GM12865 (cell line): ENCODE measurements at regions not wholly inside any gene's neighbourhood (a gene's known extent, or its start where the extent isn't known, plus 50 kb on each side); places are given as distances from the start of the nearest gene placed in this dataset.
"Not testable (repeated sequence)": the region's sequence is repeated elsewhere in the genome, so short reads cannot be mapped to it uniquely, and the experiment has no call there.

Experiments
- DNase-seq: peaks from one replicate; pipeline ENCODE4 v3.0.0; 2010; ENCODE audit warnings: low read depth
- H3K4me3 ChIP-seq: 2 replicates; pipeline ENCODE4 v1.5.1; 2011; ENCODE audit warnings: mild to moderate bottlenecking, low read depth, low read length, control low read depth
- TF ChIP-seq, protein P1 (sequence below): IDR thresholded peaks from 2 replicates; pipeline ENCODE4 v1.5.1; 2011; ENCODE audit warnings: low read length, control low read depth, low read depth, inconsistent platforms; ENCODE audit not compliant: insufficient read depth; ENCODE audit errors: missing control alignments

DNA sequence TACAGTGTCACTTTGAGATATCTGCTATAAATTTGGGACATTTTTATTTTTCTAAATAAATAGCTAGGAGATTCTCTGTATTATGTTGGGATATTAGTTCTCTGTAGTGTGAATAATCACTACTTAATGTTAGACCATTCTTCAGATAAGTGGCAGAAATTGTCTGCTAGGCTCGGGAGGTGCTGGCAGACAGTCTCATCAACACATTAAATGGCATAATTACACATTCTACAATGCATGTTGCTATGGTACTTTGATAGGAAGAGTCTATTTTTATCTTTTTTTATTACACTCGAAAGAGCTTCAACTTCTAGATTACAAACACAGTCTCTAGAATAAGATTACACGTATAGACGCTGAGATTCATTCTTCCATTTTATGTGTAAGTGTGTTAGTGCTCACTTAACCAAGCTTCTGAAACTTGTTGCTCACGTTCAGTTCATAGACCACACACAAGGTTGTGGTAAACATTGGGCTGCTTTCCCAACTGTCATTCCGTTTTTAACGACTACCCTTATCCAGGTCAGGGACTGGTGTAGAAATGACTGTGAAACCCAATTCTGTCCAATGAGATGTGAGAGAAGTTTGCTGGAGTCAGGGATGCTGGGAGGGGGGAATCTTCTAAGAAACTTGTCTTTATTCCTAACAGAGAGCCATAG is 78.6 kb downstream of the TPBG start:
- no peak overlapping the region for H3K4me3 ChIP-seq
- DNase-seq, result no peak
- TF ChIP-seq, protein P1, sequence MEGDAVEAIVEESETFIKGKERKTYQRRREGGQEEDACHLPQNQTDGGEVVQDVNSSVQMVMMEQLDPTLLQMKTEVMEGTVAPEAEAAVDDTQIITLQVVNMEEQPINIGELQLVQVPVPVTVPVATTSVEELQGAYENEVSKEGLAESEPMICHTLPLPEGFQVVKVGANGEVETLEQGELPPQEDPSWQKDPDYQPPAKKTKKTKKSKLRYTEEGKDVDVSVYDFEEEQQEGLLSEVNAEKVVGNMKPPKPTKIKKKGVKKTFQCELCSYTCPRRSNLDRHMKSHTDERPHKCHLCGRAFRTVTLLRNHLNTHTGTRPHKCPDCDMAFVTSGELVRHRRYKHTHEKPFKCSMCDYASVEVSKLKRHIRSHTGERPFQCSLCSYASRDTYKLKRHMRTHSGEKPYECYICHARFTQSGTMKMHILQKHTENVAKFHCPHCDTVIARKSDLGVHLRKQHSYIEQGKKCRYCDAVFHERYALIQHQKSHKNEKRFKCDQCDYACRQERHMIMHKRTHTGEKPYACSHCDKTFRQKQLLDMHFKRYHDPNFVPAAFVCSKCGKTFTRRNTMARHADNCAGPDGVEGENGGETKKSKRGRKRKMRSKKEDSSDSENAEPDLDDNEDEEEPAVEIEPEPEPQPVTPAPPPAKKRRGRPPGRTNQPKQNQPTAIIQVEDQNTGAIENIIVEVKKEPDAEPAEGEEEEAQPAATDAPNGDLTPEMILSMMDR, result no peak

DNA sequence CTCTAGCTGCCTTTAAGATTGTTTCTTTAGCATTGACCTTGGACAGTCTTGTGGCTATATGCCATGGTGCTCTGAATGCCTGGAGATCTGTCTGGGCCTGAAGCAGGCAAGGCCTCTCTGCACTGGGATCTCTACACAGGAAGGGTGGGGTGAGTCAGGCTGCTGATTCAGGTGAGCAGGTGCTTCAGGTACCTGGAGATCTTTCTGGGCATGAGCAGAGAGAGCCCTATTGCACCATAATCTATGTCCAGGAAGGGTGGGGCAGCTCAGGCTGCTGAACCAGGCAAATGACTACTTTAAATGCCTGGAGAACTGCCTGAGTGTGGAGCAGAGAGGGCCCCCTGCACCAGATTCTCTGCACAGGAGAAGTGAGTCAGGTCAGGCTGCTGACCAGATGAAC is 94.5 kb downstream of the TPBG start:
- H3K4me3 ChIP-seq, result no peak overlapping the region
- DNase-seq, result no peak
- TF ChIP-seq, protein P1, result no peak

DNA sequence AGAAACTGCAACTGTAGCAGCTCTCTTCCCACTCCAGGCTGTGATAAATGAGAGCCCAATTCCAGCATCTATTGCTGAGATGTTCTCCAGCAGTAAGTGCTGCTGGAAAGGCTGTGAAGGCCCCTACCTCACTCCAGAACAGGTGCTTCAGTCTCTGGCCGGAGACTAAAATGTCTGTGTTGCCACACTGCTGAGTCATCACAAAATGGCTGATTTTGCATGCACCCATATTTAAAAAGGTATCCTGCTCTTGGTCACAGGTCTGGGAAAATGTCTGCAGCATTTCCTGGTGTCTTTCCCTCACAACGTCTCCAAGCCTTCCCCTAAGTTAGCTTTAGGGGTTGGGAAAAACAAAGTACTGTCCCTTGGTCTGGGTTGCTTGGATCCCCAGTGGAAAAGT is 95.1 kb downstream of the TPBG start:
- no peak for DNase-seq
- no peak overlapping the region for H3K4me3 ChIP-seq
- TF ChIP-seq, protein P1, result no peak

DNA sequence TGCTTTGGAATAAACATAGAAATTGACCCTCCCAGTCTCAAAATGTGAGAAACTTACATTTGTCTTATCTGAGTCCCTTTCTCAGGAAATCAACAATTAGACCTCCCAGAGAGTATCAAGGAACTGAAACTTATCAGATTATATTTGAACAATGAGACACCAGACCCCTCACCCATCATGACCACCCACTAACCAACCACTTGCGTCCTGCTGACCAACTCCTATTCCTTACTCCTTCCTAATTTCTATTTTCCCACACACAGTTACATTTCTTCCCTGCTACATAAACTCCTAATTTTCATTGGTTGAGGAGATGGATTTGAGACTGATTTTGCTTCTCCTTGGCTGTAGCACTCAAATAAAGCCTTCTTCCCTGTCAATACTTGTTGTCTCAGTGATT is 97.9 kb downstream of the TPBG start:
- DNase-seq, result no peak
- H3K4me3 ChIP-seq, result no peak overlapping the region
- TF ChIP-seq, protein P1, result no peak

DNA sequence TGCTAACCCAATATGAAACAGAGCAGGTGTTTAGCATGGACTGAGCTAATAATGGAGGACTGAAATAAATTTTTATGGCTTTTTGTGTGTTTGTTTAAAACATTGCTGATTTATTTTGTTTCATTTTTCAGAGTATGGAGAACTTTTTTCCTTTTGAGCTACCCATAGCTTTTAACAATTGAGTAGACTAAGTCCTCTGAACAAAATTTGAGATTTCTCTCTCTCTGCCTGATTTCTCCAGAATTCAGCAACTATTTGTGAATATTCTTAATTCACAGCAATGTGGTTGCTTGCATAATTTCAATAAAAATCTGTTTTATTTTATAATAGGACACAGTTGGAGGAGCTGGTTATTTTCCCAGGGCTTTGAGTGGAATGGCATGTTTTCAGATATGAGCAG is 103.7 kb downstream of the TPBG start:
- TF ChIP-seq, protein P1, result no peak
- H3K4me3 ChIP-seq, result no peak overlapping the region
- DNase-seq, result no peak

DNA sequence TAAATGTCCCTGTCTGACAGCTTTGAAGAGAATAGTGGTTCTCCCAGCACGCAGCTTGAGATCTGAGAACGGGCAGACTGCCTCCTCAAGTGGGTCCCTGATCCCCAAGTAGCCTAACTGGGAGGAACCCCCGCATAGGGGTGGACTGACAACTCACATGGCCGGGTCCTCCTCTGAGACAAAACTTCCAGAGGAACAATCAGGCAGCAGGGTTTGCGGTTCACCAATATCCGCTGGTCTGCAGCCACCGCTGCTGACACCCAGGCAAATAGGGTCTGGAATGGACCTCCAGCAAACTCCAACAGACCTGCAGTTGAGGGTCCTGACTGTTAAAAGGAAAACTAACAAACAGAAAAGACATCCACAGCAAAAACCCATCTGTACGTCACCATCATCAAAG is 106.5 kb downstream of the TPBG start:
- H3K4me3 ChIP-seq, DNase-seq: not testable (repeated sequence)

DNA sequence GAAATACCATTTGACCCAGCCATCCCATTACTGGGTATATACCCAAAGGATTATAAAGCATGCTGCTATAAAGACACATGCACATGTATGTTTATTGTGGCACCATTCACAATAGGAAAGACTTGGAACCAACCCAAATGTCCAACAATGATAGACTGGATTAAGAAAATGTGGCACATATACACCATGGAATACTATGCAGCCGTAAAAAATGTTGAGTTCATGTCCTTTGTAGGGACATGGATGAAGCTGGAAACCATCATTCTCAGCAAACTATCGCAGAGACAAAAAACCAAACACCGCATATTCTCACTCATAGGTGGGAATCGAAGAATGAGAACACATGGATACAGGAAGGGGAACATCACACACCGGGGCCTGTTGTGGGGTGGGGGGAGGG is 111.5 kb downstream of the TPBG start:
- not testable (repeated sequence) for DNase-seq, H3K4me3 ChIP-seq

DNA sequence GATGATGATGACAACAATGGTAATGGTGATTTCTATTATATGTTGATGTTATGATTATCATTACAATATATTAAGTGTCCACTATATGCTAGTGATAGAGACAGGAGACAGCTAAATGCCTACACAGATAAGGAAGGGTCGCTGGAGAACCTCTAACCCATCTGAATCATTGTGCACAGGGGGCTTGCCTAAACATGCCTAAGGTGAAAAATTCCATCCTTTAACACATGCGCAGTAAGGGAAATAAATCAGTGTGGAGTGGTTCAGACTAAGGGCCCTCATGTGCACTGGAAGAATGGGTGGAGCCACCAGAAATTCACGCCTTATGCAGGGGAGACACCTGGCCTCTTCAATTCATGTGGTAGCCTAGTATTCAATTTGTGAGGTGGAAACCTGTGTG is 120.4 kb downstream of the TPBG start:
- TF ChIP-seq, protein P1, result no peak
- H3K4me3 ChIP-seq, result no peak overlapping the region
- no peak for DNase-seq
